ENCODE measurements at regions not wholly inside any gene's neighbourhood (a gene's known extent, or its start where the extent isn't known, plus 50 kb on each side); places are given as distances from the start of the nearest gene placed in this dataset.

DNA sequence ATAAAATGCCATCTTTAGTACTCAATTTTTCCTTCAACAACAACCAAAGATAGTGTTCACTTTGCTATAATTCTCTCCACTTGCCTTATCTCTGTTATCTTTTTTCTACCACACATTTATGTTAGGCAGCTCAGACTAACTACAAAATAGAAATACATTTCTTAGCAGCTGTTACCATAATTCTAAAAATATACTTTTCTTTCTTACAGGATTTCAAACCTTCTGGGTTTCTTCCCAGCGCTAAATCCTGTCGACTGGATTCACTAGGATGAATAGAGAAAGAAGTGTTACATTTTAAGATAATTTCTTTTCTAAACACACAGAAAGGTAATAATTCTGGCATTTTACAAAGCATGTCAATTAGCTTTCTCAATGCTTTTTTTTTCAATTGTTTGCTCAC, 105.5 kb upstream of the GK2 start:
- TF ChIP-seq HDGF (IDR thresholded peaks at IDR 0.05; ENCODE audit: borderline replicate concordance), result no peak
- no peak for TF ChIP-seq SP1 (IDR thresholded peaks at IDR 0.05)

Measured in HEK293T (cell line).